ENCODE measurements at regions not wholly inside any gene's neighbourhood (a gene's known extent, or its start where the extent isn't known, plus 50 kb on each side); places are given as distances from the start of the nearest gene placed in this dataset.

DNA sequence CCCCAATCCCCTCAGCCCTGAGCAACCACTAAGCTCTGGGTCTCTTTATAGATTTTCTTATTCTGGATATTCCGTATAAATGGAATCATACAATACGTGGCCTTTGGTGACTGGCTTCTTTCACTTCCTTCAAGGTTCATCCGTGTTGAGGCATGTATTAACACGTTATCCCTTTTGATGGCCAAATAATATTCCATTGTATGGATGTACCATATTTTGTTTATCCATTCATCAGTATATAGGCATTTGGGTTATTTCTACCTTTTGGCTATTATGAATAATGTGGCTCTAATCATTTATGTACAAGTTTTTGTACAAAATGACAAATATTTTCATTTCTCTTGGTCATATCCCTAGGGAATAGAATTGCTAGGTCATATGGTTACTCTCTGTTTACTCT lies 284.4 kb downstream of the FAM43A start:
- DNase-seq (ENCODE audit: low read depth in 1 of 2, low spot score in 1 of 2): no peak
- FAIRE-seq: no peak
- POLR2A ChIA-PET: no interaction called here
- Histone ChIP-seq H3K4me3 (no peak overlapping the region), H3K4me1 (no peaks in the 10 kb centered on the region), H3K9me3 (no peaks in the 10 kb centered on the region; the same call in 2 of the 3 replicates), H3K4me2 (no peak overlapping the region), H3K27ac (no peak overlapping the region)
- WGBS (ENCODE audit: missing lambda C conversion rate): 31% methylated on average over 4 of the region's 4 CpGs
- no peak for TF ChIP-seq KDM5A (IDR thresholded peaks at IDR 0.05)
- TF ChIP-seq MAZ (IDR thresholded peaks at IDR 0.05; ENCODE audit: borderline replicate concordance, low read depth, low read length): no peak
- TF ChIP-seq EHMT2 (IDR thresholded peaks at IDR 0.05; ENCODE audit: low read depth): no peak
- TF ChIP-seq NR3C1 (IDR thresholded peaks at IDR 0.05): no peak
- CTCF ChIA-PET: no interaction called here
- no peak for ATAC-seq

DNA sequence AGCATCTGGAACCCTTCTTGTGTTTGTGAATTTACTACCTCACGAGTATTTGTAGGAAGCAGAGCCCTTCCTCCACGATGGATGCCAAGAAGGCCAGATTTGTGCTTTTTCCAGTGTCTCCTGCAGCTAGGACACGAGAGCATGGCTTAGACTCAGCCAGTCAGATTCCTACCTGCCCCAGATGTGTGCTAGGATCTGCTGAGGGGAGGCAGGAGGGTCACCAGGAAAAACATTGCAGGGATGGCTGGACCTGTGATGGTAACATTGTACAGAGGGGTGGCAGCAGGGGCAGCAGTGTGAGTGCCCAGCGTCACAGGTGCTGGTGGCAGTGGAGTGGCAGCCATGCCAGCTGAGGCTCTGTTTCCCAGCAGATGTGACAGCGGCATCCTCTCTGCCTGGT lies 285.3 kb downstream of the FAM43A start:
- POLR2A ChIA-PET: no interaction called here
- H3K27ac ChIP-seq: no peak overlapping the region

DNA sequence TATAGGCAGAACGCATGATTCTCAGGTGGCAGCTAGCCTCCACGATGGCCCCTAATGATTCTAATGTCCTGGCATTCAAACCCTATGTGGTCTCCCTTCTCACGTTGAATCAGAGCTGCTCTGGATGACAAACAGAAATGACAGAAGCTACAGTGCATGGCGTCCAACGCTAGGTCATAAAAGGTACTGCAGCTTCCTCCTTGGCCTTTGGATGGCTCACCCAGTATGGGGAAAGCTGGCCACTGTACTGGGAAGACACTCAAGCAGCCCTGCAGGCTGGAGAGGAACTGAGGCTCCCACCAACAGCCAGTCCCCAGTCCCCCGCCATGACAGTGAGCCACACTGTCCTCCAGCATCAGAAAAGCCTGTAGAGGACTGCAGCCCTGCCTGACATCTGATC lies 286.3 kb downstream of the FAM43A start:
- 46% methylated on average over 6 of the region's 6 CpGs for WGBS (ENCODE audit: missing lambda C conversion rate)
- Histone ChIP-seq H3K4me2 (no peak overlapping the region), H3K4me1 (no peaks in the 10 kb centered on the region), H3K4me3 (no peak overlapping the region), H3K27ac (no peak overlapping the region), H3K9me3 (no peaks in the 10 kb centered on the region; the same call in 2 of the 3 replicates)
- POLR2A ChIA-PET: no interaction called here
- CTCF ChIA-PET: interaction anchor here (0.9 kb wide), 2 partner anchors 290 to 298 kb away, joined by 3 to 4 read pairs; no protein-coding TSS in a partner anchor
- DNase-seq (ENCODE audit: low read depth in 1 of 2, low spot score in 1 of 2): no peak
- peak; percentile 54 to 80; a peak in 5 of 6 replicates for ATAC-seq
- TF ChIP-seq TP53 (CRISPR knock-in tag; IDR thresholded peaks at IDR 0.05): no peak
- TF ChIP-seq ZNF302 (CRISPR knock-in tag; IDR thresholded peaks at IDR 0.05): no peak
- TF ChIP-seq RNF2 (IDR thresholded peaks at IDR 0.05; ENCODE audit: borderline replicate concordance, low read depth): no peak
- no peak for TF ChIP-seq GATA3 (IDR thresholded peaks at IDR 0.05; ENCODE audit: borderline replicate concordance)
- TF ChIP-seq POLR2AphosphoS2 (conservative IDR thresholded peaks at IDR 0.05; ENCODE audit: low read length): no peak
- TF ChIP-seq PHF8 (IDR thresholded peaks at IDR 0.05; ENCODE audit: borderline replicate concordance, low read depth): no peak
- TF ChIP-seq, protein P1, sequence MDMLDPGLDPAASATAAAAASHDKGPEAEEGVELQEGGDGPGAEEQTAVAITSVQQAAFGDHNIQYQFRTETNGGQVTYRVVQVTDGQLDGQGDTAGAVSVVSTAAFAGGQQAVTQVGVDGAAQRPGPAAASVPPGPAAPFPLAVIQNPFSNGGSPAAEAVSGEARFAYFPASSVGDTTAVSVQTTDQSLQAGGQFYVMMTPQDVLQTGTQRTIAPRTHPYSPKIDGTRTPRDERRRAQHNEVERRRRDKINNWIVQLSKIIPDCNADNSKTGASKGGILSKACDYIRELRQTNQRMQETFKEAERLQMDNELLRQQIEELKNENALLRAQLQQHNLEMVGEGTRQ (IDR thresholded peaks at IDR 0.05): no peak
- no peak for TF ChIP-seq HOXB13 (CRISPR knock-in tag; IDR thresholded peaks at IDR 0.05; ENCODE audit: low read depth)
- TF ChIP-seq, protein P2, sequence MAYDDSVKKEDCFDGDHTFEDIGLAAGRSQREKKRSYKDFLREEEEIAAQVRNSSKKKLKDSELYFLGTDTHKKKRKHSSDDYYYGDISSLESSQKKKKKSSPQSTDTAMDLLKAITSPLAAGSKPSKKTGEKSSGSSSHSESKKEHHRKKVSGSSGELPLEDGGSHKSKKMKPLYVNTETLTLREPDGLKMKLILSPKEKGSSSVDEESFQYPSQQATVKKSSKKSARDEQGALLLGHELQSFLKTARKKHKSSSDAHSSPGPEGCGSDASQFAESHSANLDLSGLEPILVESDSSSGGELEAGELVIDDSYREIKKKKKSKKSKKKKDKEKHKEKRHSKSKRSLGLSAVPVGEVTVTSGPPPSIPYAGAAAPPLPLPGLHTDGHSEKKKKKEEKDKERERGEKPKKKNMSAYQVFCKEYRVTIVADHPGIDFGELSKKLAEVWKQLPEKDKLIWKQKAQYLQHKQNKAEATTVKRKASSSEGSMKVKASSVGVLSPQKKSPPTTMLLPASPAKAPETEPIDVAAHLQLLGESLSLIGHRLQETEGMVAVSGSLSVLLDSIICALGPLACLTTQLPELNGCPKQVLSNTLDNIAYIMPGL (CRISPR knock-in tag; IDR thresholded peaks at IDR 0.05; ENCODE audit: borderline replicate concordance): no peak
- TF ChIP-seq, protein P3, sequence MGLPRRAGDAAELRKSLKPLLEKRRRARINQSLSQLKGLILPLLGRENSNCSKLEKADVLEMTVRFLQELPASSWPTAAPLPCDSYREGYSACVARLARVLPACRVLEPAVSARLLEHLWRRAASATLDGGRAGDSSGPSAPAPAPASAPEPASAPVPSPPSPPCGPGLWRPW (IDR thresholded peaks at IDR 0.05): no peak
- TF ChIP-seq, protein P4, sequence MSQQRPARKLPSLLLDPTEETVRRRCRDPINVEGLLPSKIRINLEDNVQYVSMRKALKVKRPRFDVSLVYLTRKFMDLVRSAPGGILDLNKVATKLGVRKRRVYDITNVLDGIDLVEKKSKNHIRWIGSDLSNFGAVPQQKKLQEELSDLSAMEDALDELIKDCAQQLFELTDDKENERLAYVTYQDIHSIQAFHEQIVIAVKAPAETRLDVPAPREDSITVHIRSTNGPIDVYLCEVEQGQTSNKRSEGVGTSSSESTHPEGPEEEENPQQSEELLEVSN (IDR thresholded peaks at IDR 0.05; ENCODE audit: borderline replicate concordance, low read depth): no peak
- TF ChIP-seq RAD21 (conservative IDR thresholded peaks at IDR 0.05 in 1 of 2, IDR thresholded peaks at IDR 0.05 in 1 of 2): no peak
- TF ChIP-seq, protein P5, sequence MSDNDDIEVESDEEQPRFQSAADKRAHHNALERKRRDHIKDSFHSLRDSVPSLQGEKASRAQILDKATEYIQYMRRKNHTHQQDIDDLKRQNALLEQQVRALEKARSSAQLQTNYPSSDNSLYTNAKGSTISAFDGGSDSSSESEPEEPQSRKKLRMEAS (IDR thresholded peaks at IDR 0.05): no peak
- TF ChIP-seq EP300 (IDR thresholded peaks at IDR 0.05): no peak
- no peak for TF ChIP-seq CBX2 (IDR thresholded peaks at IDR 0.05; ENCODE audit: borderline replicate concordance, low read depth)
- no peak for TF ChIP-seq ESRRA (IDR thresholded peaks at IDR 0.05; ENCODE audit: borderline replicate concordance, low read length)
- TF ChIP-seq MYC (IDR thresholded peaks at IDR 0.05; ENCODE audit: borderline replicate concordance, low read length): no peak
- no peak for TF ChIP-seq FOXS1 (CRISPR knock-in tag; IDR thresholded peaks at IDR 0.05)
- FAIRE-seq: no peak

More for the DNA sequence above, 285.3 kb downstream of the FAM43A start:
- WGBS (ENCODE audit: missing lambda C conversion rate): 19% methylated on average over 3 of the region's 5 CpGs
- DNase-seq (ENCODE audit: low read depth in 1 of 2, low spot score in 1 of 2) (no peak), ATAC-seq (no peak), FAIRE-seq (no peak)
- CTCF ChIA-PET: interaction anchor here (0.9 kb wide), 1 partner anchor 299 kb away, joined by 3 read pairs; no protein-coding TSS in a partner anchor
- Histone ChIP-seq H3K4me1 (no peaks in the 10 kb centered on the region), H3K4me3 (no peak overlapping the region), H3K4me2 (no peak overlapping the region), H3K9me3 (no peaks in the 10 kb centered on the region; the same call in 2 of the 3 replicates)
- TF ChIP-seq RNF2 (IDR thresholded peaks at IDR 0.05; ENCODE audit: borderline replicate concordance, low read depth): no peak

Measured in A549 (cell line).